SK-N-SH treated with all-trans-retinoic acid at 6 μM for 48 hours (cell line): ENCODE measurements at regions not wholly inside any gene's neighbourhood (a gene's known extent, or its start where the extent isn't known, plus 50 kb on each side); places are given as distances from the start of the nearest gene placed in this dataset.

ENCODE experiments used
- ATAC-seq: fragments of 200-7000 bp; cut with Tn5 transposase; 3 replicates; pipeline ENCODE4 v1.9.1; 2020; ENCODE audit warnings: mild to moderate bottlenecking, moderate library complexity
- ARNTL ChIP-seq: fragments of 450-650 bp; formaldehyde crosslinking; IDR thresholded peaks from 2 replicates; pipeline ENCODE4 v1.5.0; 2020; ENCODE audit warnings: low read depth, mild to moderate bottlenecking, moderate library complexity, borderline replicate concordance
- BACH2 ChIP-seq: fragments of 250-450 bp; sonication (Bioruptor Pico); IDR thresholded peaks from 2 replicates; pipeline ENCODE4 v1.9.0; 2021; ENCODE audit warnings: mild to moderate bottlenecking, borderline replicate concordance
- CSDC2 ChIP-seq: fragments of 250-450 bp; sonication (Bioruptor Pico); IDR thresholded peaks from 2 replicates; pipeline ENCODE4 v1.5.0; 2020; ENCODE audit warnings: mild to moderate bottlenecking, moderate library complexity
- ESRRG ChIP-seq: fragments of 250-450 bp; sonication (Bioruptor Pico); IDR thresholded peaks from 2 replicates; pipeline ENCODE4 v1.6.1; 2021; ENCODE audit warnings: mild to moderate bottlenecking
- GLIS3 ChIP-seq: fragments of 250-450 bp; sonication (Bioruptor Pico); IDR thresholded peaks from 2 replicates; pipeline ENCODE4 v1.5.0; 2020; ENCODE audit warnings: mild to moderate bottlenecking, moderate library complexity
- ISL1 ChIP-seq: fragments of 250-450 bp; sonication (Bioruptor Pico); IDR thresholded peaks from 2 replicates; pipeline ENCODE4 v2.1.2; 2022; ENCODE audit warnings: mild to moderate bottlenecking, moderate library complexity
- OSR1 ChIP-seq: fragments of 250-450 bp; sonication (Bioruptor Pico); IDR thresholded peaks from 2 replicates; pipeline ENCODE4 v1.8.0; 2022; ENCODE audit warnings: moderate library complexity, mild to moderate bottlenecking, inconsistent platforms
- PPARA ChIP-seq: fragments of 250-450 bp; sonication (Bioruptor Pico); IDR thresholded peaks from 2 replicates; pipeline ENCODE4 v1.5.0; 2020; ENCODE audit warnings: mild to moderate bottlenecking, borderline replicate concordance
- RARB ChIP-seq: fragments of 250-450 bp; sonication (Bioruptor Pico); IDR thresholded peaks from 2 replicates; pipeline ENCODE4 v1.8.0; 2021; ENCODE audit warnings: mild to moderate bottlenecking, moderate library complexity
- SNAI2 ChIP-seq: fragments of 250-450 bp; sonication (Bioruptor Pico); IDR thresholded peaks from 2 replicates; pipeline ENCODE4 v1.5.0; 2020; ENCODE audit warnings: mild to moderate bottlenecking, moderate library complexity
- TCF4 ChIP-seq: fragments of 250-450 bp; sonication (Bioruptor Pico); IDR thresholded peaks from 2 replicates; pipeline ENCODE4 v1.8.0; 2021; ENCODE audit warnings: mild to moderate bottlenecking, moderate library complexity, borderline replicate concordance
- TOX ChIP-seq: fragments of 250-450 bp; sonication (Bioruptor Pico); IDR thresholded peaks from 2 replicates; pipeline ENCODE4 v1.8.0; 2021; ENCODE audit warnings: mild to moderate bottlenecking, moderate library complexity, borderline replicate concordance
- ZC3H10 ChIP-seq: fragments of 250-450 bp; sonication (Bioruptor Pico); IDR thresholded peaks from 2 replicates; pipeline ENCODE4 v1.5.1; 2021; ENCODE audit warnings: mild to moderate bottlenecking, moderate library complexity
- ZFP3 ChIP-seq: fragments of 250-450 bp; sonication (Bioruptor Pico); IDR thresholded peaks from 2 replicates; pipeline ENCODE4 v1.5.0; 2020; ENCODE audit warnings: mild to moderate bottlenecking, moderate library complexity
- ZFP30 ChIP-seq: fragments of 450-650 bp; formaldehyde crosslinking; IDR thresholded peaks from 2 replicates; pipeline ENCODE4 v1.5.0; 2022; ENCODE audit warnings: mild to moderate bottlenecking, moderate library complexity
- ZNF565 ChIP-seq: fragments of 450-650 bp; formaldehyde crosslinking; conservative IDR thresholded peaks from 2 replicates; pipeline ENCODE4 v1.5.0; 2020; ENCODE audit warnings: low read depth, mild to moderate bottlenecking, moderate library complexity
- ZNF70 ChIP-seq: fragments of 450-650 bp; formaldehyde crosslinking; IDR thresholded peaks from 2 replicates; pipeline ENCODE4 v1.5.0; 2020; ENCODE audit warnings: mild to moderate bottlenecking, moderate library complexity
- ZNF8 ChIP-seq: fragments of 450-650 bp; formaldehyde crosslinking; IDR thresholded peaks from 2 replicates; pipeline ENCODE4 v1.5.0; 2020; ENCODE audit warnings: mild to moderate bottlenecking, moderate library complexity
- TF ChIP-seq, protein P1 (sequence below): fragments of 250-450 bp; sonication (Bioruptor Pico); IDR thresholded peaks from 2 replicates; pipeline ENCODE4 v1.5.0; 2020; ENCODE audit warnings: mild to moderate bottlenecking, moderate library complexity
- TF ChIP-seq, protein P2 (sequence below): fragments of 250-450 bp; sonication (Bioruptor Pico); IDR thresholded peaks from 2 replicates; pipeline ENCODE4 v1.8.0; 2021; ENCODE audit warnings: low read depth, mild to moderate bottlenecking, moderate library complexity, borderline replicate concordance
- TF ChIP-seq, protein P3 (sequence below): fragments of 250-450 bp; sonication (Bioruptor Pico); IDR thresholded peaks from 2 replicates; pipeline ENCODE4 v1.5.1; 2020; ENCODE audit warnings: low read depth, mild to moderate bottlenecking, moderate library complexity
- TF ChIP-seq, protein P4 (sequence below): fragments of 250-450 bp; sonication (Bioruptor Pico); IDR thresholded peaks from 2 replicates; pipeline ENCODE4 v1.8.0; 2020; ENCODE audit warnings: mild to moderate bottlenecking, moderate library complexity, borderline replicate concordance

DNA sequence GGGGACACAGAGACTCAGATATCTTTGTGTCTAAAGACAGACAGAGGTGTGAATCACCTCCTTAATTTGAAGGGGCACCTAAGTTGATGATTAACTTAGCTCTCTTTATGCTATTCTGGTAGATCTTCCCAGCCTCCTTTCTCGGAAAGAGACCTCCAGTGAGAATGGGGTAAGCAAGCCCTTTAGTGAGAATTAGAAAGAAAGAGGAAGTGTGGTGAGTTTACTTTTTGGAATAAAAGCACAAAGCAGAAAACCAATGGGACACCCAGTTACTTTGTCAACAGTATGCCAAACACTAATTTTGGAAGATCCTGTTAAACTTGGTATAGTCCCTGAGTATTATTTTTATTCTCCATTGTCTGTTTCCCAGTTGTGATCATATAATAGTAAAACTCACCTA, 302.8 kb upstream of the RASA1 start (continued):
- TF ChIP-seq ZNF8 (no peak), TOX (CRISPR knock-in tag) (no peak), GLIS3 (CRISPR knock-in tag) (no peak)

DNA sequence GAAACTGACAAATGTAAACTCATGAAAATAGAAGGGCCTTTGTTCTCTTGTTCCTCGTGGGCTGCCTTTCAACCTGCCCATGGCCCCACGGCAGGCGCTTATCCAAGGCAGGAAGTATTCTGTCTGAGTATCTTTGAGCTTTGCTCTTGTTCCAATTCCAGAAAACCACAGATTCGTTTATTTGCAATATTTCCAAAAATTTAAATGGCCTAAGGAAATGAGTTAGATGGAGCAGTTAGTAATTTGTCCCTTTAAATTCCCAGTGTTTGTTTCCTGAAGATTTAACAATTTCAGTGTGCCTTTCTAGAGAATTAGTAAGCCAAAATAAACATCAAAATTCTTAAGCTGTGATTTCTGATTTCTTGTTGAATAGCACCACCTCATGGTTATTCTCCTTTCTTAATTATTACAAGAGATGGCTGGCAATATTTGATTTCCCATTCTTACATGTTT, 299.4 kb upstream of the RASA1 start:
- TF ChIP-seq SNAI2 (no peak), BACH2 (CRISPR knock-in tag) (no peak), ZC3H10 (CRISPR knock-in tag) (no peak), ARNTL (CRISPR knock-in tag) (no peak), ZNF70 (CRISPR knock-in tag) (no peak), ZFP30 (CRISPR knock-in tag) (no peak), OSR1 (CRISPR knock-in tag) (no peak), CSDC2 (CRISPR knock-in tag) (no peak), ESRRG (no peak), ZNF565 (no peak)
- TF ChIP-seq, protein P1, sequence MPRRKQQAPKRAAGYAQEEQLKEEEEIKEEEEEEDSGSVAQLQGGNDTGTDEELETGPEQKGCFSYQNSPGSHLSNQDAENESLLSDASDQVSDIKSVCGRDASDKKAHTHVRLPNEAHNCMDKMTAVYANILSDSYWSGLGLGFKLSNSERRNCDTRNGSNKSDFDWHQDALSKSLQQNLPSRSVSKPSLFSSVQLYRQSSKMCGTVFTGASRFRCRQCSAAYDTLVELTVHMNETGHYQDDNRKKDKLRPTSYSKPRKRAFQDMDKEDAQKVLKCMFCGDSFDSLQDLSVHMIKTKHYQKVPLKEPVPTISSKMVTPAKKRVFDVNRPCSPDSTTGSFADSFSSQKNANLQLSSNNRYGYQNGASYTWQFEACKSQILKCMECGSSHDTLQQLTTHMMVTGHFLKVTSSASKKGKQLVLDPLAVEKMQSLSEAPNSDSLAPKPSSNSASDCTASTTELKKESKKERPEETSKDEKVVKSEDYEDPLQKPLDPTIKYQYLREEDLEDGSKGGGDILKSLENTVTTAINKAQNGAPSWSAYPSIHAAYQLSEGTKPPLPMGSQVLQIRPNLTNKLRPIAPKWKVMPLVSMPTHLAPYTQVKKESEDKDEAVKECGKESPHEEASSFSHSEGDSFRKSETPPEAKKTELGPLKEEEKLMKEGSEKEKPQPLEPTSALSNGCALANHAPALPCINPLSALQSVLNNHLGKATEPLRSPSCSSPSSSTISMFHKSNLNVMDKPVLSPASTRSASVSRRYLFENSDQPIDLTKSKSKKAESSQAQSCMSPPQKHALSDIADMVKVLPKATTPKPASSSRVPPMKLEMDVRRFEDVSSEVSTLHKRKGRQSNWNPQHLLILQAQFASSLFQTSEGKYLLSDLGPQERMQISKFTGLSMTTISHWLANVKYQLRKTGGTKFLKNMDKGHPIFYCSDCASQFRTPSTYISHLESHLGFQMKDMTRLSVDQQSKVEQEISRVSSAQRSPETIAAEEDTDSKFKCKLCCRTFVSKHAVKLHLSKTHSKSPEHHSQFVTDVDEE (CRISPR knock-in tag): no peak
- TF ChIP-seq, protein P2, sequence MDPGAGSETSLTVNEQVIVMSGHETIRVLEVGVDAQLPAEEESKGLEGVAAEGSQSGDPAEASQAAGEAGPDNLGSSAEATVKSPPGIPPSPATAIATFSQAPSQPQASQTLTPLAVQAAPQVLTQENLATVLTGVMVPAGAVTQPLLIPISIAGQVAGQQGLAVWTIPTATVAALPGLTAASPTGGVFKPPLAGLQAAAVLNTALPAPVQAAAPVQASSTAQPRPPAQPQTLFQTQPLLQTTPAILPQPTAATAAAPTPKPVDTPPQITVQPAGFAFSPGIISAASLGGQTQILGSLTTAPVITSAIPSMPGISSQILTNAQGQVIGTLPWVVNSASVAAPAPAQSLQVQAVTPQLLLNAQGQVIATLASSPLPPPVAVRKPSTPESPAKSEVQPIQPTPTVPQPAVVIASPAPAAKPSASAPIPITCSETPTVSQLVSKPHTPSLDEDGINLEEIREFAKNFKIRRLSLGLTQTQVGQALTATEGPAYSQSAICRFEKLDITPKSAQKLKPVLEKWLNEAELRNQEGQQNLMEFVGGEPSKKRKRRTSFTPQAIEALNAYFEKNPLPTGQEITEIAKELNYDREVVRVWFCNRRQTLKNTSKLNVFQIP (CRISPR knock-in tag): no peak
- TF ChIP-seq, protein P3, sequence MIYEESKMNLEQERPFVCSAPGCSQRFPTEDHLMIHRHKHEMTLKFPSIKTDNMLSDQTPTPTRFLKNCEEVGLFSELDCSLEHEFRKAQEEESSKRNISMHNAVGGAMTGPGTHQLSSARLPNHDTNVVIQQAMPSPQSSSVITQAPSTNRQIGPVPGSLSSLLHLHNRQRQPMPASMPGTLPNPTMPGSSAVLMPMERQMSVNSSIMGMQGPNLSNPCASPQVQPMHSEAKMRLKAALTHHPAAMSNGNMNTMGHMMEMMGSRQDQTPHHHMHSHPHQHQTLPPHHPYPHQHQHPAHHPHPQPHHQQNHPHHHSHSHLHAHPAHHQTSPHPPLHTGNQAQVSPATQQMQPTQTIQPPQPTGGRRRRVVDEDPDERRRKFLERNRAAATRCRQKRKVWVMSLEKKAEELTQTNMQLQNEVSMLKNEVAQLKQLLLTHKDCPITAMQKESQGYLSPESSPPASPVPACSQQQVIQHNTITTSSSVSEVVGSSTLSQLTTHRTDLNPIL: no peak
- TF ChIP-seq, all 23 proteins: peak for 0
- ATAC-seq: 0 out of 3 replicates have a peak, but pooled peaks have one; percentile 42

DNA sequence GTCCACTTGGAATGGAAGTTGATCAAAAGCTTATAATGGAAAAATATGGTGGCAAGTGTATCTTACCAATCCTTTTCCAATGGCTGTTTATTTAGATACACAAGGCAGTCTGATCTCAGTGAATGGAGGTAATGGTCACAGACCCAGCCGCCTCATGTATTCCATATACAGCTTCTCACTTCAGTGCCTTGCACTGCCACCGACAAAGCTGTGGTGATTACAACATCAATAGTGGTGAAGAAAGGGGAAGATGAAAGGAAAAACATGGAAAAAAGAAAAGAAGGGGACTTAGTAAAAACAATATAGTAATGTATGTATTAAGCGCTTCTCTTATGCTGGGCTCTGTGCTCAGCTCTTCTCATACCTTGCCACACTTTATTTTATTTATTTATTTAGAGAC, 297.3 kb upstream of the RASA1 start:
- ATAC-seq: no peak
- TF ChIP-seq GLIS3 (CRISPR knock-in tag): no peak
- no peak for TF ChIP-seq ISL1 (CRISPR knock-in tag)
- TF ChIP-seq ZC3H10 (CRISPR knock-in tag): no peak
- no peak for TF ChIP-seq PPARA (CRISPR knock-in tag)
- no peak for TF ChIP-seq OSR1 (CRISPR knock-in tag)
- TF ChIP-seq CSDC2 (CRISPR knock-in tag): no peak
- TF ChIP-seq, protein P3: no peak
- TF ChIP-seq RARB (CRISPR knock-in tag): no peak
- TF ChIP-seq ZFP3: no peak
- TF ChIP-seq, protein P2 (CRISPR knock-in tag): no peak
- no peak for TF ChIP-seq ESRRG
- TF ChIP-seq TCF4 (CRISPR knock-in tag): no peak
- no peak for TF ChIP-seq SNAI2
- TF ChIP-seq, protein P1 (CRISPR knock-in tag): no peak
- TF ChIP-seq, protein P4, sequence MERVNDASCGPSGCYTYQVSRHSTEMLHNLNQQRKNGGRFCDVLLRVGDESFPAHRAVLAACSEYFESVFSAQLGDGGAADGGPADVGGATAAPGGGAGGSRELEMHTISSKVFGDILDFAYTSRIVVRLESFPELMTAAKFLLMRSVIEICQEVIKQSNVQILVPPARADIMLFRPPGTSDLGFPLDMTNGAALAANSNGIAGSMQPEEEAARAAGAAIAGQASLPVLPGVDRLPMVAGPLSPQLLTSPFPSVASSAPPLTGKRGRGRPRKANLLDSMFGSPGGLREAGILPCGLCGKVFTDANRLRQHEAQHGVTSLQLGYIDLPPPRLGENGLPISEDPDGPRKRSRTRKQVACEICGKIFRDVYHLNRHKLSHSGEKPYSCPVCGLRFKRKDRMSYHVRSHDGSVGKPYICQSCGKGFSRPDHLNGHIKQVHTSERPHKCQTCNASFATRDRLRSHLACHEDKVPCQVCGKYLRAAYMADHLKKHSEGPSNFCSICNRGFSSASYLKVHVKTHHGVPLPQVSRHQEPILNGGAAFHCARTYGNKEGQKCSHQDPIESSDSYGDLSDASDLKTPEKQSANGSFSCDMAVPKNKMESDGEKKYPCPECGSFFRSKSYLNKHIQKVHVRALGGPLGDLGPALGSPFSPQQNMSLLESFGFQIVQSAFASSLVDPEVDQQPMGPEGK (CRISPR knock-in tag): no peak
- no peak for TF ChIP-seq ZNF70 (CRISPR knock-in tag)
- no peak for TF ChIP-seq ARNTL (CRISPR knock-in tag)
- TF ChIP-seq ZNF8: no peak
